ENCODE measurements at regions not wholly inside any gene's neighbourhood (a gene's known extent, or its start where the extent isn't known, plus 50 kb on each side); places are given as distances from the start of the nearest gene placed in this dataset.

DNA sequence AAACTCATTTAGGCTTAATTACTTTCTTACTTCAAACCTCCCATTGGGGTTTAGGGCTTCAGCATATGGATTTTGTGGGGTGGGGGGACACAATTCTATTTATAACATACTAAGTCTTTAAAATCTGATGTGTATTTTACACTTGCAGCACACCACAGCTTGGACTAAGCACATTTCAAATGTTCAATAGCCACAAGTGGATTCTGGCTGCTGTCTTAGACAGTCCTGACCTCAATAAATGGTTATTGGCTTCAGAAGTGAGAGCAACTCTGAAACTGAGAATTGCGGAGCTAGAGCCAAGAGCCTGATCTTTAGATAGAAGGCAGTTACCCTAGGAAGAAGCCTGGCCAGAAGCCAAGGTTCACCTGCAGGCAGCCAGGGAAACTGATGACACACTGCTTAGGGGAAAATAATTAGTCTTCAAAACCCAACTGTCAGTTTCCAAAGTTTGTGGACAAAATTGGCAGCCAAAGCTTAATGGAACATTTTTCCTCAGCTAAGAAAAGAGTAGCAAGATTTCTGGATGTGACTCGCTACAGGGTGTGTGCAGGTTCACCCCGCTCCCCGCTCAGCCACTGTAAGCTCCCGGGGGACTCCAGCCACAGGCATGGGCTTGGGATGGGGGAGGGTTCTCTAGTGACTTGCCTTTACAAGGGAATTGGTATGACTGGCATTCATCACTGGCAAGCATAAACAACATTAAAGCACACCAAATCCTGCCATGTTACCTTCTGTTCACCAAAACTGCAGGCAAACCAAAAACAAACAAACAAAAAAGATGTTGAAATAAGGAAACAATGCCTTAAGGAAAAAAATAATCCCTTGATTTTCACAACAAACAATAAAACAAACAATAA lies 219.8 kb downstream of the TFAP2A start:
- ChIA-PET POLR2A (no interaction called here), RAD21 (ENCODE audit: low non-redundant PET in 1 of 2, low total read pairs in 2 of 2, uncharacterized antibody in 2 of 2, unreplicated experiment in 2 of 2) (no interaction called here), CTCF (no interaction called here)
- no peaks in the 10 kb centered on the region for H3K9me2 ChIP-seq (ENCODE audit: insufficient read depth)
- BruUV-seq (replicated peaks) = no TSS peak
- H3K9me3 ChIP-seq (ENCODE audit: control insufficient read depth in 1 of 2, insufficient read depth in 1 of 2, low read depth in 1 of 2, low read length in 2 of 2) = no peaks in the 10 kb centered on the region
- TF ChIP-seq ZFX (IDR thresholded peaks at IDR 0.05) (no peak), CTCF (IDR thresholded peaks at IDR 0.05 in 2 of 3, conservative IDR thresholded peaks at IDR 0.05 in 1 of 3; ENCODE audit: borderline replicate concordance in 1 of 3, insufficient read depth in 1 of 3, low read depth in 2 of 3, low read length in 2 of 3) (no peak), POLR2A (IDR thresholded peaks at IDR 0.05; ENCODE audit: borderline replicate concordance, extremely low read depth, insufficient read depth, insufficient read length) (no peak), EZH2 (IDR thresholded peaks at IDR 0.05) (no peak), FOSL1 (IDR thresholded peaks at IDR 0.05; ENCODE audit: low read depth) (no peak), ZBTB33 (IDR thresholded peaks at IDR 0.05; ENCODE audit: extremely low read depth, insufficient replicate concordance, low read length) (no peak), SP1 (IDR thresholded peaks at IDR 0.05; ENCODE audit: low read depth) (no peak), JUND (IDR thresholded peaks at IDR 0.05) (no peak), EZH2phosphoT487 (IDR thresholded peaks at IDR 0.05; ENCODE audit: borderline replicate concordance) (no peak), CBX3 (IDR thresholded peaks at IDR 0.05; ENCODE audit: low read depth) (no peak), SRF (IDR thresholded peaks at IDR 0.05; ENCODE audit: low read depth) (no peak), SIN3A (IDR thresholded peaks at IDR 0.05; ENCODE audit: low read depth) (no peak), YY1 (IDR thresholded peaks at IDR 0.05; ENCODE audit: extremely low read depth, insufficient replicate concordance, low read depth, low read length) (no peak), RAD21 (IDR thresholded peaks at IDR 0.05; ENCODE audit: low read depth) (no peak), TCF7L2 (IDR thresholded peaks at IDR 0.05; ENCODE audit: borderline replicate concordance, extremely low read depth, insufficient read depth, insufficient read length) (no peak), POLR2AphosphoS5 (IDR thresholded peaks at IDR 0.05; ENCODE audit: low read depth, low read length) (no peak)
- TF ChIP-seq, protein P1, sequence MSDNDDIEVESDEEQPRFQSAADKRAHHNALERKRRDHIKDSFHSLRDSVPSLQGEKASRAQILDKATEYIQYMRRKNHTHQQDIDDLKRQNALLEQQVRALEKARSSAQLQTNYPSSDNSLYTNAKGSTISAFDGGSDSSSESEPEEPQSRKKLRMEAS (IDR thresholded peaks at IDR 0.05) = no peak
- no peaks in the 10 kb centered on the region for H4K20me1 ChIP-seq (ENCODE audit: insufficient read depth)
- H3K27ac ChIP-seq (ENCODE audit: low read depth, low read length) = no peak overlapping the region
- H2AFZ ChIP-seq (ENCODE audit: low read depth, low read length, poor library complexity, severe bottlenecking) = no peak overlapping the region
- no peaks in the 10 kb centered on the region for H3K27me3 ChIP-seq (ENCODE audit: insufficient read depth, low read length)
- ATAC-seq (no peak), DNase-seq (ENCODE audit: low read depth, low spot score) (no peak)
- no peak overlapping the region for H3K9ac ChIP-seq (ENCODE audit: low read length)
- H3K4me2 ChIP-seq (ENCODE audit: low read length) = no peak overlapping the region
- no peak overlapping the region for H3K4me3 ChIP-seq (replicated peaks in 1 of 2; ENCODE audit: low read depth in 1 of 2, low read length in 2 of 2)
- no peaks in the 10 kb centered on the region for H3K36me3 ChIP-seq (ENCODE audit: control insufficient read depth in 1 of 2, insufficient read depth in 2 of 2, low read length in 2 of 2)
- H3K79me2 ChIP-seq (ENCODE audit: insufficient read depth, low read length) = no peaks in the 10 kb centered on the region
- no peaks in the 10 kb centered on the region for H3K4me1 ChIP-seq (ENCODE audit: control insufficient read depth in 1 of 2, insufficient read depth in 2 of 2, low read length in 2 of 2)
- intact Hi-C loops (cut with micrococcal nuclease) = no loop called here
